Peyer's patch (tissue), 4 donors: ENCODE measurements at regions not wholly inside any gene's neighbourhood (a gene's known extent, or its start where the extent isn't known, plus 50 kb on each side); places are given as distances from the start of the nearest gene placed in this dataset.

ENCODE experiments used
- POLR2A ChIP-seq, 2 donors: fragments of 450-650 bp; IDR thresholded peaks; one replicate each; pipeline ENCODE4 v1.5.1; 2017; ENCODE audit warnings: antibody characterized with exemption in 2 of 2, mild to moderate bottlenecking in 2 of 2, moderate library complexity in 2 of 2
- TF ChIP-seq, protein P1 (sequence below), 6 experiments: fragments of 450-650 bp in 4 of 6; fragments of 200-600 bp in 2 of 6; sonication (generic) in 1 of 6; IDR thresholded peaks; one replicate each; pipeline ENCODE4 v1.5.1; 2017 to 2019; ENCODE audit warnings: antibody characterized with exemption in 6 of 6, mild to moderate bottlenecking in 3 of 6, moderate library complexity in 1 of 6

DNA sequence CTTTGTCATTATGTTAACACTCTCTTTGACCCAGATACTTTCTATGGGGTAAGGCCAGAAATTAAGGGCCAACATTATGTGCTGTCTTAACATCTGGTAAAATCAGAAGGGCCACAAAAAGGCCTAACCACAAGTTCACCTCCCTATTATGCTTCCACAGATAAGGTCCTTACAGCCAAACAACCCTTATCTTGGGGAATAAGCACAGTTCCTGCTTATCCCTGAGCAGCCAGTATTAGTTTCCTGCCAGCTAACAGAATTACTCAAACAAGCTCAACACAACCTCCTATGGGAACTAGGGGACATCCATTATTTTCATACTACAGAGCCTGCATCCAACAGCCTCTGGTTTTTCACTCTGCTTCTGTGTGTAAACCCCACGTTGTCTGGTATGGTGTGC is 724.8 kb downstream of the HACE1 start:
- no peak for TF ChIP-seq POLR2A (IDR thresholded peaks at IDR 0.05)
- TF ChIP-seq, protein P1, sequence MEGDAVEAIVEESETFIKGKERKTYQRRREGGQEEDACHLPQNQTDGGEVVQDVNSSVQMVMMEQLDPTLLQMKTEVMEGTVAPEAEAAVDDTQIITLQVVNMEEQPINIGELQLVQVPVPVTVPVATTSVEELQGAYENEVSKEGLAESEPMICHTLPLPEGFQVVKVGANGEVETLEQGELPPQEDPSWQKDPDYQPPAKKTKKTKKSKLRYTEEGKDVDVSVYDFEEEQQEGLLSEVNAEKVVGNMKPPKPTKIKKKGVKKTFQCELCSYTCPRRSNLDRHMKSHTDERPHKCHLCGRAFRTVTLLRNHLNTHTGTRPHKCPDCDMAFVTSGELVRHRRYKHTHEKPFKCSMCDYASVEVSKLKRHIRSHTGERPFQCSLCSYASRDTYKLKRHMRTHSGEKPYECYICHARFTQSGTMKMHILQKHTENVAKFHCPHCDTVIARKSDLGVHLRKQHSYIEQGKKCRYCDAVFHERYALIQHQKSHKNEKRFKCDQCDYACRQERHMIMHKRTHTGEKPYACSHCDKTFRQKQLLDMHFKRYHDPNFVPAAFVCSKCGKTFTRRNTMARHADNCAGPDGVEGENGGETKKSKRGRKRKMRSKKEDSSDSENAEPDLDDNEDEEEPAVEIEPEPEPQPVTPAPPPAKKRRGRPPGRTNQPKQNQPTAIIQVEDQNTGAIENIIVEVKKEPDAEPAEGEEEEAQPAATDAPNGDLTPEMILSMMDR (IDR thresholded peaks at IDR 0.05) = no peak
